Endodermal cell (in vitro differentiated cells): ENCODE measurements at regions not wholly inside any gene's neighbourhood (a gene's known extent, or its start where the extent isn't known, plus 50 kb on each side); places are given as distances from the start of the nearest gene placed in this dataset.

Experiments used
- DNase-seq: peaks from one replicate; pipeline ENCODE4 v3.0.0-alpha.2; 2017
- H3K27ac ChIP-seq: 2 replicates; pipeline ENCODE4 v1.5.1; 2013; ENCODE audit warnings: mild to moderate bottlenecking, low read depth, low read length, moderate library complexity
- H3K27me3 ChIP-seq: 2 replicates; pipeline ENCODE4 v1.6.1; 2013; ENCODE audit warnings: mild to moderate bottlenecking, low read length, moderate library complexity; ENCODE audit not compliant: insufficient read depth, control insufficient read depth, poor library complexity, severe bottlenecking
- H3K36me3 ChIP-seq: 2 replicates; pipeline ENCODE4 v1.7.0; 2013; ENCODE audit warnings: mild to moderate bottlenecking, low read length, moderate library complexity; ENCODE audit not compliant: control insufficient read depth, insufficient read depth
- H3K4me1 ChIP-seq: one replicate; pipeline ENCODE4 v1.7.0; 2013; ENCODE audit warnings: low read length; ENCODE audit not compliant: control insufficient read depth, insufficient read depth
- H3K4me3 ChIP-seq: 2 replicates; pipeline ENCODE4 v1.5.1; 2013; ENCODE audit warnings: mild to moderate bottlenecking, low read length, moderate library complexity
- H3K9ac ChIP-seq: 2 replicates; pipeline ENCODE4 v1.6.1; 2013; ENCODE audit warnings: mild to moderate bottlenecking, low read length, moderate library complexity; ENCODE audit not compliant: poor library complexity, severe bottlenecking; ENCODE audit errors: extremely low read depth
- H3K9me3 ChIP-seq: 2 replicates; pipeline ENCODE4 v1.6.1; 2013; ENCODE audit warnings: mild to moderate bottlenecking, low read length, moderate library complexity; ENCODE audit not compliant: control insufficient read depth
- H3K27ac Mint-ChIP-seq: 2 replicates; pipeline ENCODE4 v1.8.0; 2020; ENCODE audit warnings: mixed read lengths
- H3K27me3 Mint-ChIP-seq: 2 replicates; pipeline ENCODE4 v1.8.0; 2021; ENCODE audit warnings: mild to moderate bottlenecking, mixed read lengths; ENCODE audit not compliant: insufficient read depth
- H3K36me3 Mint-ChIP-seq: 2 replicates; pipeline ENCODE4 v1.8.0; 2020; ENCODE audit warnings: low read depth, mixed read lengths
- H3K4me1 Mint-ChIP-seq: 2 replicates; pipeline ENCODE4 v1.8.0; 2020; ENCODE audit warnings: mixed read lengths
- H3K4me3 Mint-ChIP-seq: 2 replicates; pipeline ENCODE4 v1.8.0; 2020; ENCODE audit warnings: mild to moderate bottlenecking, moderate library complexity, mixed read lengths
- H3K9me3 Mint-ChIP-seq: 2 replicates; pipeline ENCODE4 v1.8.0; 2020; ENCODE audit warnings: mild to moderate bottlenecking, mixed read lengths
- WGBS, 2 experiments: methylation state at CpG; one replicate each; pipeline versions ENCODE4 v1.1.5 to v1.1.7; 2013; ENCODE audit warnings: missing lambda C conversion rate in 2 of 2, mixed read lengths in 1 of 2; ENCODE audit not compliant: insufficient coverage in 1 of 2, insufficient read length in 1 of 2; 5-methylcytosine and 5-hydroxymethylcytosine counted together
- TF ChIP-seq, protein P1 (sequence below): fragments of 200-600 bp; sonication (generic); conservative IDR thresholded peaks from 2 replicates; pipeline ENCODE4 v1.5.0; 2021; ENCODE audit warnings: antibody characterized with exemption, mild to moderate bottlenecking

DNA sequence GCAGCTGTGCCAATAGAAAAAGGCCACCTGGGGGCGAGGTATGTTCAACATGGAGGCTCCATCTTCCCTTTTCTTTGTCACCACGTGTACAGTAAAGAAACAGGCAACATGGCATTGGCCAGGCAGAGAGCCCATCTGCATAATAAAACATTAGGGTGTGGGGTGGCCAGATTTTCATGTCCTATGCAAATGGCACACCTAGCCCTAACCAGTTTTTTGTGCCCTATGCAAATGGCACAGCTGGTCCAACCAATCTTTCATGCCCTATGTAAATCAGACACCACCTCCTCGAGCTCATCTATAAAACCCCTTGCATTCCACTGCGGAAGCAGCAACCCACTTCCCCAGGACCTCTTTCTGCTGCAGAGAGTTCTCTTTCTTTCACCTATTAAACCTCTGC lies 149.1 kb upstream of the RGS6 start:
- H3K4me1 Mint-ChIP-seq: peaks cover 14% of the 10 kb centered on the region
- H3K27me3 Mint-ChIP-seq: no peaks in the 10 kb centered on the region
- Histone ChIP-seq H3K4me3 (no peak overlapping the region), H3K27me3 (no peaks in the 10 kb centered on the region), H3K27ac (no peak overlapping the region), H3K9ac (no peak overlapping the region), H3K9me3 (peaks cover 21% of the 10 kb centered on the region), H3K36me3 (no peaks in the 10 kb centered on the region), H3K4me1 (peaks cover 5% of the 10 kb centered on the region)
- no peak overlapping the region for H3K4me3 Mint-ChIP-seq
- DNase-seq: no peak
- peaks cover 4% of the 10 kb centered on the region for H3K36me3 Mint-ChIP-seq
- 85 to 88% methylated on average over 3 to 4 of the region's 4 CpGs for WGBS, 2 experiments
- peaks cover 12% of the 10 kb centered on the region for H3K9me3 Mint-ChIP-seq
- no peak overlapping the region for H3K27ac Mint-ChIP-seq
- TF ChIP-seq, protein P1, sequence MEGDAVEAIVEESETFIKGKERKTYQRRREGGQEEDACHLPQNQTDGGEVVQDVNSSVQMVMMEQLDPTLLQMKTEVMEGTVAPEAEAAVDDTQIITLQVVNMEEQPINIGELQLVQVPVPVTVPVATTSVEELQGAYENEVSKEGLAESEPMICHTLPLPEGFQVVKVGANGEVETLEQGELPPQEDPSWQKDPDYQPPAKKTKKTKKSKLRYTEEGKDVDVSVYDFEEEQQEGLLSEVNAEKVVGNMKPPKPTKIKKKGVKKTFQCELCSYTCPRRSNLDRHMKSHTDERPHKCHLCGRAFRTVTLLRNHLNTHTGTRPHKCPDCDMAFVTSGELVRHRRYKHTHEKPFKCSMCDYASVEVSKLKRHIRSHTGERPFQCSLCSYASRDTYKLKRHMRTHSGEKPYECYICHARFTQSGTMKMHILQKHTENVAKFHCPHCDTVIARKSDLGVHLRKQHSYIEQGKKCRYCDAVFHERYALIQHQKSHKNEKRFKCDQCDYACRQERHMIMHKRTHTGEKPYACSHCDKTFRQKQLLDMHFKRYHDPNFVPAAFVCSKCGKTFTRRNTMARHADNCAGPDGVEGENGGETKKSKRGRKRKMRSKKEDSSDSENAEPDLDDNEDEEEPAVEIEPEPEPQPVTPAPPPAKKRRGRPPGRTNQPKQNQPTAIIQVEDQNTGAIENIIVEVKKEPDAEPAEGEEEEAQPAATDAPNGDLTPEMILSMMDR: no peak

DNA sequence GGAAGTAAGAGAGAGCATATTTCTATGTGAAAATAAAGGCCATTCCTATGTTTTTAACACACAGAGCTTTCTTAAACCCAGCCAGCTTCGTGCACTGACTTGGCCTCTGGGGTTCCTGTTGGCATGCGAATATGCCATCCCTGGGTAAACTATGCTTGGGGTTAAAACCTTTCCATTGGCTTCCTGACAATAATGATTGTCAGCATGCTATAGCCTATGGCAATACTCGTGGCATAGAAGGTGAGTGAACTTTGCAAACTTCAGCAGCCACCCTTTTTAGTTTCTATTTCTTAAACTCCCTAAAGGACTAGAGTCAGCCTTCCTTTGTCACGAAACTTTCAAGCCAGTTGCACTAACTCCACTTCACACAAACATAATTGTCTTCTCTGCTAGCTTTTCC lies 148.4 kb upstream of the RGS6 start:
- H3K4me1 ChIP-seq: peaks cover 5% of the 10 kb centered on the region
- peaks cover 4% of the 10 kb centered on the region for H3K36me3 Mint-ChIP-seq
- H3K4me1 Mint-ChIP-seq: peaks cover 14% of the 10 kb centered on the region
- TF ChIP-seq, protein P1: no peak
- peaks cover 12% of the 10 kb centered on the region for H3K9me3 Mint-ChIP-seq
- H3K27me3 ChIP-seq: no peaks in the 10 kb centered on the region
- H3K9ac ChIP-seq: no peak overlapping the region
- H3K27ac Mint-ChIP-seq: no peak overlapping the region
- H3K36me3 ChIP-seq: no peaks in the 10 kb centered on the region
- H3K4me3 ChIP-seq: no peak overlapping the region
- no peak overlapping the region for H3K4me3 Mint-ChIP-seq
- no peaks in the 10 kb centered on the region for H3K27me3 Mint-ChIP-seq
- H3K9me3 ChIP-seq: peaks cover 16% of the 10 kb centered on the region
- DNase-seq: no peak
- WGBS, 2 experiments: 87 to 90% methylated on average over 4 of the region's 4 CpGs
- H3K27ac ChIP-seq: no peak overlapping the region

DNA sequence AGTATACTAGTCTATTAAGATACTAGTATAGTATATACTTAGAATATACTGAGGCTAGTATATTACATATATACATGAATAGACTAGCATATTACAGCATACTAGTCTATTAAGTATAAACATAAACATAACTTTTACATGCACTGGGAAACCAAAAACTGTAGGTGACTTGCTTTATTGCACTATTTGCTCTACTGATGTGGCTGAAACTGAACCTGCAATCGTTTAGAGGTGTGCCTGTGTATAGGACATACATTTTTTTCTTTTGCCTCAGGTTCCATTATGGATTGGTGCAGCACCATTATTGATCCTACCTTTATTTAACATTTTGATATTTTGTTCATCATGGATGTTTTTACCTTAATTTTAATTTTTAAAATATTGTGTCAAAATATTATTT lies 143.2 kb upstream of the RGS6 start:
- TF ChIP-seq, protein P1: no peak
- Histone ChIP-seq H3K9ac (no peak overlapping the region), H3K4me3 (no peak overlapping the region), H3K27ac (no peak overlapping the region), H3K27me3 (no peaks in the 10 kb centered on the region), H3K4me1 (peaks cover 5% of the 10 kb centered on the region), H3K9me3 (peaks cover 9% of the 10 kb centered on the region), H3K36me3 (no peaks in the 10 kb centered on the region)
- H3K27ac Mint-ChIP-seq: no peak overlapping the region
- no peak for DNase-seq
- H3K27me3 Mint-ChIP-seq: no peaks in the 10 kb centered on the region
- no peaks in the 10 kb centered on the region for H3K36me3 Mint-ChIP-seq
- H3K9me3 Mint-ChIP-seq: peaks cover 6% of the 10 kb centered on the region
- no peak overlapping the region for H3K4me3 Mint-ChIP-seq
- H3K4me1 Mint-ChIP-seq: peaks cover 5% of the 10 kb centered on the region
- 100% methylated on average over 1 of the region's 1 CpG for WGBS, 2 experiments
